ENCODE measurements at regions not wholly inside any gene's neighbourhood (a gene's known extent, or its start where the extent isn't known, plus 50 kb on each side); places are given as distances from the start of the nearest gene placed in this dataset.

DNA sequence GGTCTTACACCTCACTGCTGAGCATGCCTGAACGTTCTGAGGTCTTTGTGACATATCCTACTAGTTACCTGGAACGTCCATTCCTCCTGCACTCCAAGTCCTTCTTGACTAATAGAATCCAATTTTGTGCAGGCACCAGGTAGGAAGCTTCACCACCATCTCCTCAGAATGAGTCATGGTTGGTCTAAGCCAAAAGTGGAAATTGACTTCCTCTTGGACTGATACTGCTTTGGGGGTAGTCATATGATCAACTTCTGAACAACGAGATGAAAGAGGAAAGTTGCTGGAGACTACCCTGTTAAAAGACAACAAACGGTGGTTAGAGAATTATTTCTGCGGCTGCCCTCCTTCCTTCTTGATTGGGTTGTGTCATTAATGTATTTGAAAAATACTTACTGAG lies 374.2 kb upstream of the LARGE1 start:
- ATAC-seq (no peak), DNase-seq (no peak)
- intact Hi-C loops (cut with DNase I): no loop called here

DNA sequence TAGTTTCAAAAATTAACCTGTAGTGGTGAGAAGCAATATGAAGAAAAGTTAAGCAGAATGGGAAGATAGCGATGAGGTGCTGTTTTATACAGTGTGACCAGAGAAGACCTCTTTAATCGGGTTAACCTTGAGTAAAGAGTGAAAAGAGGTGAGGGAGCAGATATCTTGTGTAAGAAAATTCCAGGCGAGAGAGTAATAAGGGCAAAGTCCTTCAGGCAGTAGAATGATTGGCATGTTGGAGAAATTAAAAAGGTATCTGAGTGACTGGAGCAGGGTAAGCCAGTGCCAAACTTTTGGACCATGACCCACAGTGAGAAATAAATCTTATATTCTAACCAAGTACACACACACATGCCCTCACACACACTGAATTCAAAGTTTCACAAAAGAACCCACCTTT lies 374.7 kb upstream of the LARGE1 start:
- ATAC-seq (peak in 1 of 2 donors; percentile 37), DNase-seq (no peak)
- intact Hi-C loops (cut with DNase I): no loop called here

DNA sequence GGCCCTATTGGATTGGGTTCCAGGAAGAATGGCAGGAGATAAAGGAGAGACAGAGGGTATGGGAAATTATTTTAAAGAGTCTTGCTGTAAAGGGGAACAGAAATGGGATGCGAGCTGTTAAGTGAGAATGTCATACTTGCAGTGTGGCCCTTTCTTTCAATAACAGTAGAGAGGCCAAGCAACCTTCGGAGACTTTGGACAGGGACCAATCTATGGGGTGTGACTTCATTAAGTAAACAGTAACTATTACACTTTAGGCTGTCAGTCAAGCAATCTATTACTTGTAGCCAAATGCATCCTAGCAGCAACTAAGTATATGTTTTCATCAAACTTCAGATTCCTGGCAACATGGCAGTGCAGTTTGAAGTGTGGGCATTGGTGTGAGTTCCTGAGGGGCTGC lies 376.2 kb upstream of the LARGE1 start:
- intact Hi-C loops (cut with DNase I): no loop called here
- DNase-seq: no peak
- ATAC-seq: no peak

DNA sequence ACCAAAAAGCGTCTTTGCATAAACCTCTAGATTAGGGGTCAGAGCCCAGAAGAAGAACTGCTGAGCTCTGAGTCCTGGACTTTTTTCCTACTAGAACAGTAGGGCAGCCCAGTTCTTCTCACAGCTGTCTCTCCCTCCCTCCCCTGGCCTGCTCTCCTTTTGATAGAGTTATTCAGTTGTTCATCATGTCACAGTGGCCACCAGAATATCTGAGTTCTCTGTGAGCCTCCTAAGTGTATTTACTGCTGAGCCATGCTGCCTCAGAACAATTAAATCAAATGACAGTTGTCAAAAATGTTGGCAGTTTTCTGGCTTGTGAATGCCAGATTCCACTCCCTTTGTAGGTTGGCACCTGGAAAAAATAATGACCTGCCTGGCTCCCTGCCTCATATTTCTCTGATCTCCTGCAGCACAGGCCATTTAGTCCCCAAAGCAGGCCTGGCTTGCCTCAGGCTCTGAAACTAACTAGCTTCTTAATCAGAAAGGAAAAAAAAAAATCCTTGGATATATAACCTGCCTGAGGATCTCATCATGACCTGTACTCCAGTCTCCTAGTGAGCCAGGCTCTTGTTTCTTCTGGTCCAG lies 377.4 kb upstream of the LARGE1 start:
- ATAC-seq (no peak), DNase-seq (no peak)
- intact Hi-C loops (cut with DNase I): no loop called here

DNA sequence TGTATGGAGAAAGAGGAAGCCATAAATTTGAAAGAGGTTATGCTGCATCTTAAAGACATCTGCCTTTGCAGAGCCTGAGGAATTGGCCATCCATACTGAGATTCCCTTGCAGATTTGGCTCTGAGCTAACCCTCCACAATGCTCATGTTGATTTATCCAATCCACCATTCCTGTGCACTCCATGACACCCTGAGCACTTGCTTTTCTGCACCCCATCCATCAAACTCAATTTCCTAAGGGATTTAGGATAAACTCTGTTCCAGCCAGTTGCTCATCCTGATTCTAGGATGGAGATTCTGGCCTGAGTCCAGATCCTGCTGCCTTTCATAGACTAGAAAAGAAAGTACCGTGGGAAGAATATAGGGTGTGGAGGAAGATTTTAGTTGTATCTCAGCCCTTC lies 379.2 kb upstream of the LARGE1 start:
- ATAC-seq (no peak), DNase-seq (no peak)
- intact Hi-C loops (cut with DNase I): no loop called here

DNA sequence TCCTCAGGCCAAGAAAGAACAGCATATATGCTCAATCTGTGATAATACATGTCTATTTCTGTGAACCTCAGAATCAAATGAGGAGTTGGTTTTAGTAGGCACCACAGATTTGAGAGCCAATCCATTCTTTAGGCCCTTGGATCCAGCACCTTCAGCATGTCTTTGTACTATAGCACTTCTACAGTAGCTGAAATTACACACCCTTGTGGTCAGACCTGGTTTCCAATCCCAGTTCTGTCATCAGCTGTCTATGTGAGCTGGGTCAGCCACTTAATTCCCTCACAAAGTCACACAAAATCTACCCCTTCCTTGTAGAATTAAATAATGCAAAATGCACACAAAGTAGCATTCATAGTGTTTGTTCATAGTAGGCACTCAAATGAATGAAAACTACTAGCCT lies 381.3 kb upstream of the LARGE1 start:
- ATAC-seq: no peak
- intact Hi-C loops (cut with DNase I): loop anchor here in 1 of 2 donors (10.0 kb wide), 1 partner anchor 57 kb away; no protein-coding TSS in a partner anchor
- no peak for DNase-seq

DNA sequence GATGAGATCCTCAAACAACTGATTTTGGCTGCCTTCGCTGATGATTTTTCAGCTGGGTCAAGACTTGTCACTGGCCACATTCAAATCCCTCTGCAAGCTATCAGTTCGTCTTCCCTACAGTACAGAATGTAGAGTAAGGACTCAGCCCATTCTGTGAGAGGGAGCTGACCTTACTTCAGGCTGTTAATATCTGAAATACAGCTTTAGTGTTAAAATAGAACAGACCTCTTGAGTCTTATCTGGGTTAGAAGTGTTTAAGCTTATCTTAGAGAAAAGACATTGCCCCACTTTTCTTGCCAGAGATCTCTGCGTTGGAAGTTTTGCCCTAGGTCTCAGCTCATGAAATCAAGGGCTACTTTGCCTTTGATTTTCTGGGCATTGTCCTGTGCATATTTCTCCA lies 383.4 kb upstream of the LARGE1 start:
- ATAC-seq (peak; percentile 30 to 80), DNase-seq (no peak)
- intact Hi-C loops (cut with DNase I): loop anchor here in 1 of 2 donors (10.0 kb wide), 1 partner anchor 59 kb away; no protein-coding TSS in a partner anchor

DNA sequence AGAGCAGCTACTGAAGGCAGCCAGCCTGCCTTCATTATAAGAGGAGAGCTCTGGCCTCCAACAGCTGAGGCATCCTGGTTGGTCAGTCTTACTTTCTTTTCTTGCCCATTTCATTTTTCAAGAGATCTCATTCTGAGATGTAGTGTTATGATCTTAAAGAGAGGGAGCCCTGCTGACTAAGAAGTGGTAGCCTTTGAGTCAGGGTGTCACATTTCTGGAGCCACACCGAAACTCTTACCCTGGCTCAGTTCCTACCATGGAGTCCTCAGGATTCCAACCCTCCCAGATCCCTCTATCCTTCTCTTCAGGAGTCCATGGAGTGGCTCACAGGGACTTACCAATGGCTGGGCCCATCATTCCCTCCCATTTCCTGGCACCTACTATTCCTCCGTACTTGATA lies 386.1 kb upstream of the LARGE1 start:
- ATAC-seq (no peak), DNase-seq (no peak)
- intact Hi-C loops (cut with DNase I): loop anchor here in 1 of 2 donors (10.0 kb wide), 1 partner anchor 62 kb away; no protein-coding TSS in a partner anchor

DNA sequence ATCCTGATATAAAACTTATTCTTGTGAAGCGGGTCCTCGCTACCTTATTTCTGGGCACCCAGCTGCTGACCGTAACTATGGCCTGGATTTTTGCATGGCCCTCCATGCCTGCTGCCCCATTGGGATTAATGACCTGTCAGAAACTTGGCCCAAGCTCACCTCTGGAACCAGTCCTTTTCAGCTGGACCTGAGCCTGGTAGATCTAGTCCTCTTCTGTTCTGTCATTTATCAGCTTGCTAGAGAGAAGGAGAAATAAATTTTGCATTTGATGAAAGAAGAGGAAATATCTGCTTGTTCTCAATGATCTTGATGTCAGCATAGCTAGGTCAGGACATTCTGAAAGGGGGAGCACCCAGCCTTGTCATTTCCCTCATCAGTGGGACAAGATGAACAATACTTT lies 387.8 kb upstream of the LARGE1 start:
- intact Hi-C loops (cut with DNase I): loop anchor here in 1 of 2 donors (10.0 kb wide), 1 partner anchor 63 kb away; no protein-coding TSS in a partner anchor
- peak in 1 of 2 donors; percentile 61 for ATAC-seq

DNA sequence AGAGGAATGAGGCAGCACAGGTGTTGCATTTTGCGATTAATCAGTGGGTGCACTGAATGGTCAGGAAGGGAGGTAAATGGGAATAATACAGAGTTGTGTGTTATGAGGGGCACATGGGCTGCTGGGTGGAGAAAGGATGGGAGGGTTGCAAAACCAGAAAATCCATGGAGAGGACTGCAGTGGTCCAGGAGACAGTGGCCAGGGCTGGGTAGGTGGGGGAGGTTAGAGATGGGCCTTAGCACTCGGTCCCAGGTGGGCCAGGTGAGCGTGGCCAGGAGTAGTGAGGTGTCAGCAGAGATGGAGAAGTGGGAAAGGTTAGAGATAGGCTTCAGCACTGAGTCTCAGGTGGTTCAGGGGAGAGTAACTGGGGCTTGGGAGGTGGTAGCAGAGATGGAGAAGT lies 399.1 kb upstream of the LARGE1 start:
- intact Hi-C loops (cut with DNase I): no loop called here
- DNase-seq (no peak), ATAC-seq (no peak)

More for the DNA sequence above, 387.8 kb upstream of the LARGE1 start:
- DNase-seq: no peak

DNA sequence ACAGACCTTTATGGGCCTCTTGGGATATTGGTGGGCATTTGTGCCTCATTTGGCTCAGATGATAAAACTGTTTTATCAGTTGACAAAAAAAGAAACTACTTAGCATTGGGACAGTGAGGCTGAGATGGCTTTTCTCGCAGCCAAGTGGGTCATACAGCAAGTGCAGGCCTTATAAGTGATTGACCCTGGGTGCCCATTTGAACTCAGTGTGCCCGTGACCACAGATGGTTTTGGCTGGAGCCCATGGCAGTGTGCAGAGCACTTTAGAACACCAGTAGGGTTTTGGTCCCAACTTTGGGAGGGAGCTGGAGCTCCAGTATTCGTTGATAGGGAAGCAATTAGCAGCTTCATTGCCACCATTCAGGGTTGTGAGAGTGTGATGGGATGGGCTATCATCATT lies 404.5 kb upstream of the LARGE1 start:
- intact Hi-C loops (cut with DNase I): no loop called here
- DNase-seq (peak; percentile 29), ATAC-seq (peak; percentile 76 to 85)

DNA sequence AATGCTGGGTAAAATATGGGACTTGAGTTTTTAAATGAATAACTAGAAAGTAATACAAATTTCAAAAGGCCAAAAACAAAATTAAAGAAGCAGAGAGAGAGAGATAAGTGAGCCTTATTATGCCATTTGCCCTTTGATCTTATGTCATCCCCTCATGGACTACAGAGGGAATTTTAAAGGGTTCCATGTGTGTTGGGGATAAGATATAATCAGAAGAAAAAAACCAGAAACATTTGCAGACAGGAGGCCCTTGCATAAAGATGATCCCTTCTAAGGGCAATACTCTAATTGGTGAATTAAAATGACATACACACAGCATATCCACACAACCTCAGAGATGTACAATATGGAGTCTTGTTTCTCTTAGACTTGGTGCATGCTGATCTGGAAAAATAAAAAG lies 406.6 kb upstream of the LARGE1 start:
- intact Hi-C loops (cut with DNase I): no loop called here
- ATAC-seq (no peak), DNase-seq (no peak)

DNA sequence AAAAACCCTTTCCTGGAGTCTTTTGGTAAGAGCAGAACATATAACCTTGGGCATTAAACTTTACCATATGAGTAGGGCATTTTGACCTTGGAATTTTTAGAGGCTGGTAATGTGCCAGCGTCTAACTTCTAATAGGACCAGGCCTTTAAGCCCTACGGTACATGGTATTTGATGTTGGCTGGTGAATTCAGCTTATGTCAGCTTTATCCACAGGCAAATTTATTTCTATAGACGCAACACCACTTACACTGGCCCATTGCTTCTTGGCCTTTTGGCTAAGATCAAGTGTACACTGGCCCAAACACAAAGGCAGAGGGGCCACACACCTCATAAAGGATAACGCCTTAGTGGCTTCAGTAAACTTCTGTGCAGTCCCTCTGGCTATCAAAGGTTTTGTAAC lies 410.2 kb upstream of the LARGE1 start:
- ATAC-seq (no peak), DNase-seq (no peak)
- intact Hi-C loops (cut with DNase I): no loop called here

DNA sequence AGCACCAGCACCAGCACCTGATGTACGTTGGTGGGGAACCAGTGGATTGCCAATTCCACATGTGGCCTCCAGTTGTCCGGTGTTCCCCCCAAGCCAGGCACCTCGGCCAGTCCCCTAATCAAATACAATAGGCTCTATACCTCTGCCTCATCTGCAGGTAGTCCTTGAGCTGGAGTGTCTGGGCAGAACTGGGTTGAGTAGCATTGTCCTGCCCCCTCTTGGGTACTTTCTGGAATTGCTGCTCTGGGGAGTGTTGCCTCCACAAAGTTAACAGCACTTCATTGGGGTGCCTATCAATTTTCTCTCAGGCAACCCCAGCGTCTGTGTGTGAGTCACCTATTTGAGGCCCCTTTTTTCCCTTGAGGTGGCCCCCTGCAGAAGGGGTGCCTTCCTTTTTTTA lies 413.0 kb upstream of the LARGE1 start:
- intact Hi-C loops (cut with DNase I): no loop called here
- ATAC-seq (no peak), DNase-seq (no peak)

DNA sequence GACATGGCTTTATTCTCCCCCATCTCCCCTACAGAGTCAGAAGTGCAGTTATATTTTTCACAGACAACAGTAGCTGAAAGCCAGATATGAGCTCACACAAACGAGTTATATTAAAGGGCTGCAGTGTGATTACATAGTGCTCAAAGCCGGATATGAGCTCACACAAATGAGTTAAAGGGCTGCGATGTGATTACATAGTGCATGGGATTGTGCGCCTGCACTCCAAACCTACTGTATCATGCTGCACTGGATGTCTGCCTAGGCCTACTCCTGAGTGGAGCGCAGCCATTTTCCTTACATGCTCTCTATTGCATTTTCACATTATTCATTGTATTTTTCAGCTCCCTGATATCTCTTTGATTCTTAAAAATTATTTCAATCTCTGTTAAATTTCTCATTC lies 414.6 kb upstream of the LARGE1 start:
- intact Hi-C loops (cut with DNase I): no loop called here
- no peak for ATAC-seq

DNA sequence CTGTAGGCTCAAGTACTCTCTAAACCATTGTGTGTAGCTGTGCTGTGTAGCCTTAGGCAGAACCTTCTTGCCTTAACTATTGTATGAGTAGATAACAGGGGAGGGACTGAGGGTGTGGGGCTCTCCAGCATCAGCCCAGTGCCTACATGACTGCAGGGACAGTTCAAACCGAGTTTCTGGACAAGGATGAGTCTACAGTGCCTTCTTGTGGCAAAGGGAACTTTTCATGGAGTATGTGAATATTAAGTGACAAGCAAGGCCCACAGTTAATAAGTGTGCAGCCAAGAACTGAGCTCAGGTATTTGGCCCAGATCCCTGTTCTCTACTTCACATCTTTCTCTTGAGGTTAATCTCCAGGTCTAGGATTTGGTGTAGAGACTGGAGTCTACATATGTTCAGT lies 424.4 kb upstream of the LARGE1 start:
- no peak for ATAC-seq
- intact Hi-C loops (cut with DNase I): loop anchor here in 1 of 2 donors (10.0 kb wide), 1 partner anchor 420 kb away; the partner anchor contains the start of gene LARGE1

More for the DNA sequence above, 414.6 kb upstream of the LARGE1 start:
- no peak for DNase-seq

DNA sequence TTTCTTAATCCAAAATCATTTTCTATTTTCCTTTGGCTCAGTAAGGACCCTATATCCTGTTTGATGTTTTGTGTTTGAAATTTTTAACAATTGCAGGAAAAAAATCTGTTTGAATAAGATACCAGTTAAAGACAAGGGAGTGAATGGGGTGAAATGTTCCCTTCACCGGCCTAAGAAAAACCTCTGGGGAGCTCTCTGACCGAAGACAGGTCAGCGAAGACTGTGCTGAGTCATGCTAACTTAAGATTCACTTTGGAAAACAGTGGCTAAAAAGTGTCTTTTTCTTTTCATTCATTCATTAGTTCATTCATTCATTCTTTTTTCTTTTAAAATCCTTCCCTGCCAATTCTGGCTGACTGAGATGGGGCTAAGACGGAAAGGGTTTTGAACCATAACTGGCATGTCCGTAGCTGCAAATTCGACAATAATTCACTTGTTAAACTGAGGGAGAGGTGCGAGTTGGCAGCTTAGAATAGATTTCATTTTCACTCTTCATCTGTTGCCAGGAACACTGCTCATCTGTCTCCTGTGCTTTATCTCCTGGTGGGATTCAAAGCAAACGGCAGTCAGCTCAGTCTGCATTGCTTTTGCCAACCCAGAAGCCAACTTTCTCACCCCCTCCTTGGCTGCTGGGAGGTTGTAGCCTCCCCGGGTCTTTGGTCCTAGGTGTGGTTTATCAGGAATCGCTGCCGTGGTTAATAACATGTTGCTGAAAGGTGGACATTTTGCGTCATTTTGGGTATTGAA lies 434.0 kb upstream of the LARGE1 start:
- DNase-seq (no peak), ATAC-seq (peak in 1 of 2 donors; percentile 50)
- intact Hi-C loops (cut with DNase I): no loop called here

More for the DNA sequence above, 424.4 kb upstream of the LARGE1 start:
- DNase-seq: no peak

DNA sequence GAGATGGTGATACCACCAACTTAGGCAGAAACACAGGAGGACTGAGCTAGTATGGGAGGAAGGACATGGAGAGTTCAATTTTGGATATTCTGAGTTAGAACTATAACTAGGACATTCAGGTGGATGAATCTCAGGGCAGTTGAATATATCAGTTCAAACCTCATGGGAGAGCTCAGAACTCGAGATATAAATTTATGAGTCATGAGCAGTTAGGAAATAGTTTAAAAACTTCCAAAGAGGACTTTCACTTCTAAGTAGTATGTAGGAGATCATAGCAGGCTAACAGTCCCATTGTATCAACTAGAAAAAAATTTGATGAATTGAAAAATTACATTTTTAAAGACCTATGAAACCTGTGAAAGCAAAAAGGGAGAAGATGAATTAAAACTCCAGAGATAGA lies 436.2 kb upstream of the LARGE1 start:
- intact Hi-C loops (cut with DNase I): no loop called here
- ATAC-seq: peak; percentile 8 to 74
- no peak for DNase-seq

DNA sequence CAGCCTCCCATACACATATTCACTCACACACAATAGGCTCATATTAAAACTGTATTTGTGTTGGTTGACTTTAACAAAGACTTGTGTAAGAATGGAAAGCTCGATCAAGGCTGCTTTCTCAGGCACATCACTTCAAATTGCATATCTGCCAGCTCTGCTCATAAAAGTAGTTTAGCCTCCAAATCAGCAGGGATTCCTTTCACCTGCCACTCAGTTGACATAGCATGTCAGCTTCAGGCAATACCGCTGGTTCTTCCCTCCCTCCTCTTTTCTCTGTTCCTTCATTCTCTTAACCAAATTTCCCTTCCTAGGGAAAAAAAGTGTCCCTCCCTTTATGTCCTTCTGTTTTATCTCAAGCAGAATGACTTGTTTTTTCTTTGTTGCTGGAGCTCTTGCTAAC lies 450.4 kb upstream of the LARGE1 start:
- ATAC-seq (no peak), DNase-seq (no peak)
- intact Hi-C loops (cut with DNase I): no loop called here

DNA sequence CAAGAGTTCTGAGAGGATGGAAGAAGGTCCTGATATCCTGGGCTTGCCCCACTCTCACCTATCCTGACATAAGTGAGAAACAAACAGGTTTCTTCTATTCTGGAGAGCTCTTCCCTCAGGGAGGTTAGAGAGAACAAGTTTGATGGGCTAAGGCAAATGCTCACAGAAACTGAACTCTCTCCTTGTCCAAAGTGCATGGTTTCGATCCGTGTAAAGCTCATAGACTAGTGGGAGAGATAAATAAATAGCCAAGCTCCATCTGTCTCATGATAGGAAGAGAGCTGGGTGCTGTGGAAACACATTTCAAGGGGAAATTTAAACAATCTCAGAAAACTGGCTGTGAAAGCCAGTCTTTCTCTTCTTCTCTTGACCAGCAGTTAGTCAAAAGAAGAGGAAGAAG lies 459.5 kb upstream of the LARGE1 start:
- no peak for DNase-seq
- ATAC-seq: no peak
- intact Hi-C loops (cut with DNase I): no loop called here

DNA sequence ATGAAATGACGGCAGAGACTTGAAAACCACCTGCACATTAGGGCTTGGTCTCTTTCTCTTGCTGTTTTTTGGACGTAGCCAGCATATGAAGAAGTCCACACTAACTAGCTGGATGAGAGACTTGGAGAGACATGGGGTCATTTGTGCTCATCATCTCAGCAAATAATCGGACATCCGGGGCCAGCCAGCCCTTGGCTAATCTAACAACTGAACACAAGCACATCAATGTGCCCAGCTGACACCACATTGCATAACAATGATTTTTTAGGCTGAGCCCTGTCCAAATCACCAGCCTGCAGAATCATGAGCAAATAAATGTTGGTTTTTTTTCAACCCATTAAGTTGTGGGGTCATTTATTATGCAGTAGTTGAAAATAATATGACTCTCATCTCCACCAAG lies 460.3 kb upstream of the LARGE1 start:
- ATAC-seq (no peak), DNase-seq (no peak)
- intact Hi-C loops (cut with DNase I): no loop called here

All from left cardiac atrium (tissue), 4 donors.